HepG2 (cell line): ENCODE measurements at regions not wholly inside any gene's neighbourhood (a gene's known extent, or its start where the extent isn't known, plus 50 kb on each side); places are given as distances from the start of the nearest gene placed in this dataset.

Source experiments
- ATAC-seq: fragments of 200-7000 bp; cut with Tn5 transposase; 3 replicates; pipeline ENCODE4 v1.9.1; 2020; ENCODE audit warnings: mild to moderate bottlenecking, moderate library complexity
- BruUV-seq: library from RNA; stranded (reverse); fragments of 400-500 nt; replicated peaks from 2 replicates; lab custom pipeline; 2021; lab: Mats Ljungman, UMichigan
- CTCF ChIA-PET: fragments of 300-600 bp; formaldehyde crosslinking; extraction: SDS; loops from one replicate; lab custom pipeline; 2021; ENCODE audit warnings: low total read pairs, inconsistent platforms, low intra/inter-chr PET ratio; lab: Yijun Ruan, JAX
- POLR2A ChIA-PET: fragments of 350-600 bp; sonication (Branson Sonifier 250); formaldehyde crosslinking; loops from one replicate; lab custom pipeline; 2020; ENCODE audit warnings: antibody characterized with exemption, inconsistent platforms; lab: Yijun Ruan, JAX
- DNase-seq: peaks from one replicate; pipeline ENCODE4 v3.0.0-alpha.2; 2015; ENCODE audit warnings: low spot score
- FAIRE-seq: peaks from 3 replicates; lab custom pipeline; 2011; peaks lifted over from hg19 to GRCh38; lab: Jason Lieb, UNC
- H2AFZ ChIP-seq: one replicate; pipeline ENCODE4 v1.6.1; 2011; ENCODE audit warnings: low read length, inconsistent platforms
- H3K27ac ChIP-seq: fragments of 300-600 bp; 3 replicates; pipeline ENCODE4 v1.8.0; 2011; ENCODE audit warnings: mixed run types, mild to moderate bottlenecking, mixed read lengths, low read length, inconsistent platforms; ENCODE audit not compliant: insufficient read depth; ENCODE audit errors: extremely low read length
- H3K27me3 ChIP-seq, 2 experiments: fragments of 200-600 bp in 1 of 2; 2 replicates in 1 of 2; 3 replicates in 1 of 2; pipeline versions ENCODE4 v1.6.0 to v1.8.0; 2011; ENCODE audit warnings: low read length in 2 of 2, mild to moderate bottlenecking in 2 of 2, moderate library complexity in 2 of 2, inconsistent platforms in 1 of 2; ENCODE audit not compliant: insufficient read depth in 2 of 2, control insufficient read depth in 1 of 2
- H3K36me3 ChIP-seq, 2 experiments: fragments of 200-600 bp in 1 of 2; replicated peaks in 1 of 2; 2 replicates in 1 of 2; 3 replicates in 1 of 2; pipeline versions ENCODE4 v1.5.1 to v1.8.0; 2011; ENCODE audit warnings: low read length in 2 of 2, inconsistent platforms in 1 of 2; ENCODE audit not compliant: insufficient read depth in 2 of 2, control insufficient read depth in 1 of 2
- H3K4me1 ChIP-seq: 2 replicates; pipeline ENCODE4 v1.5.1; 2012; ENCODE audit warnings: low read length, inconsistent platforms; ENCODE audit not compliant: insufficient read depth
- H3K4me2 ChIP-seq: 2 replicates; pipeline ENCODE4 v1.6.0; 2011; ENCODE audit warnings: low read depth, low read length, inconsistent platforms
- H3K4me3 ChIP-seq, 3 experiments: fragments of 200-600 bp in 1 of 3; sonication (generic), shearing (Covaris generic) in 1 of 3; replicated peaks in 1 of 3; 2 replicates each; pipeline ENCODE4 v1.5.1; 2011 to 2016; ENCODE audit warnings: low read length in 3 of 3, inconsistent platforms in 2 of 3, low read depth in 2 of 3, mild to moderate bottlenecking in 2 of 3, control low read depth in 1 of 3, mixed read lengths in 1 of 3; ENCODE audit not compliant: insufficient read depth in 1 of 3
- H3K79me2 ChIP-seq: one replicate; pipeline ENCODE4 v1.6.1; 2011; ENCODE audit warnings: low read length, inconsistent platforms; ENCODE audit not compliant: insufficient read depth
- H3K9ac ChIP-seq: 2 replicates; pipeline ENCODE4 v1.6.0; 2011; ENCODE audit warnings: mild to moderate bottlenecking, low read depth, low read length, inconsistent platforms; ENCODE audit not compliant: insufficient read depth
- H3K9me3 ChIP-seq: 2 replicates; pipeline ENCODE4 v1.5.1; 2012; ENCODE audit warnings: mild to moderate bottlenecking, low read length
- H4K20me1 ChIP-seq: 2 replicates; pipeline ENCODE4 v1.6.0; 2011; ENCODE audit warnings: inconsistent platforms, mild to moderate bottlenecking, low read length, moderate library complexity; ENCODE audit not compliant: insufficient read depth
- E2F5 ChIP-seq: sonication (generic); formaldehyde crosslinking; conservative IDR thresholded peaks from 2 replicates; pipeline ENCODE4 v1.4.0; 2020; ENCODE audit warnings: missing genetic modification reagents
- IKZF5 ChIP-seq: IDR thresholded peaks from 2 replicates; pipeline ENCODE4 v1.6.1; 2018; ENCODE audit warnings: missing genetic modification reagents, mild to moderate bottlenecking, missing compliant biosample characterization
- ZBTB49 ChIP-seq: sonication (generic); formaldehyde crosslinking; IDR thresholded peaks from 2 replicates; pipeline ENCODE4 v1.4.0; 2020; ENCODE audit warnings: missing genetic modification reagents, borderline replicate concordance
- ZNF543 ChIP-seq: sonication (generic); formaldehyde crosslinking; IDR thresholded peaks from 2 replicates; pipeline ENCODE4 v1.4.0; 2020; ENCODE audit warnings: mild to moderate bottlenecking, missing genetic modification reagents
- ZNF770 ChIP-seq: sonication (generic); formaldehyde crosslinking; IDR thresholded peaks from 2 replicates; pipeline ENCODE4 v1.5.0; 2020; ENCODE audit warnings: mild to moderate bottlenecking, missing genetic modification reagents
- ZNF790 ChIP-seq: sonication (generic); formaldehyde crosslinking; IDR thresholded peaks from 2 replicates; pipeline ENCODE4 v1.8.0; 2022; ENCODE audit warnings: missing genetic modification reagents, mild to moderate bottlenecking, borderline replicate concordance
- ZSCAN22 ChIP-seq: sonication (generic); formaldehyde crosslinking; IDR thresholded peaks from 2 replicates; pipeline ENCODE4 v1.4.0; 2020; ENCODE audit warnings: mild to moderate bottlenecking, missing genetic modification reagents
- WGBS: methylation state at CpG from one replicate; pipeline ENCODE4 v1.1.6; 2017; ENCODE audit warnings: low lambda C conversion rate; 5-methylcytosine and 5-hydroxymethylcytosine counted together
- in situ Hi-C: cut with HindIII; loops from 2 replicates; pipeline ENCODE4 v1.10.0; 2017; ENCODE audit warnings: low pct_unique_long_range_greater_than_20kb; ENCODE audit not compliant: extremely low pct_ligation_motif_present
- intact Hi-C: fragments of 100-400 bp; cut with micrococcal nuclease; formaldehyde crosslinking; loops from one replicate; pipeline ENCODE4 v1.10.0; 2022; ENCODE audit not compliant: unreplicated experiment

GRCh38 chr21:14285147-14285761 lies 69.3 kb downstream of the RBM11 start:
- no peak overlapping the region for H3K9ac ChIP-seq
- DNase-seq (no peak), FAIRE-seq (no peak), ATAC-seq (no peak)
- no peak overlapping the region for H2AFZ ChIP-seq
- H3K4me2 ChIP-seq, result no peak overlapping the region
- CTCF ChIA-PET, result no interaction called here
- in situ Hi-C loops (no loop called here), intact Hi-C loops (no loop called here)
- 49% methylated on average over 2 of the region's 2 CpGs for WGBS
- no peak overlapping the region for H3K4me3 ChIP-seq
- no peaks in the 10 kb centered on the region for H3K79me2 ChIP-seq
- no peaks in the 10 kb centered on the region for H3K36me3 ChIP-seq
- no peak overlapping the region for H3K27ac ChIP-seq
- H4K20me1 ChIP-seq, result no peaks in the 10 kb centered on the region
- TF ChIP-seq ZNF770 (no peak), ZBTB49 (CRISPR knock-in tag) (no peak), IKZF5 (CRISPR knock-in tag) (no peak), ZNF543 (CRISPR knock-in tag) (no peak), ZNF790 (CRISPR knock-in tag) (no peak), E2F5 (CRISPR knock-in tag) (no peak), ZSCAN22 (CRISPR knock-in tag) (no peak)
- POLR2A ChIA-PET, result no interaction called here
- no TSS peak for BruUV-seq
- H3K27me3 ChIP-seq, result 0 out of 5 replicates have a peak, but pooled peaks cover 0 to 2% of the 10 kb centered on the region in 2 experiments
- H3K4me1 ChIP-seq, result no peaks in the 10 kb centered on the region
- H3K9me3 ChIP-seq, result no peaks in the 10 kb centered on the region
